ENCODE measurements at regions not wholly inside any gene's neighbourhood (a gene's known extent, or its start where the extent isn't known, plus 50 kb on each side); places are given as distances from the start of the nearest gene placed in this dataset.
"Not testable (repeated sequence)": the region's sequence is repeated elsewhere in the genome, so short reads cannot be mapped to it uniquely, and the experiment has no call there.

DNA sequence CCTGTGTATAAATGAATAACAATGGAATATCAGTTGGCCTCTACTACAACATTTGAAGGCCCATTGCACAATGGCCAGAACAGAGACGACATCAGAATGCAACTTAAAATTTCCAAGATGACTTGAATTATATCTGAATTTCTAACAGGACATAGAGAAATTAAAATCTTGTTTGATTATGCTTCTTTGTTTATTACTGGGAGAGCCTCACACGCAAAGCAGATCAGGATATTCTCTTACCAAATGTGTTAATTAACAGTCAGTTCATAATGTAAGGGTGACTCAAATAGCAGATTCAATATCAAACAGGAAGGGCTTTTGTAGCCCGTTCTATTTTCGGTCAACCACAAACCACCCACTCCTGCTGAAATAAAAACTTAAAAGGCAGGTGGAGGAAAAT is 1930.8 kb downstream of the FOXD4L5 start:
- not testable (repeated sequence) for TF ChIP-seq POLR2A (IDR thresholded peaks at IDR 0.05; ENCODE audit: extremely low read depth, insufficient read length)
- TF ChIP-seq, protein P1, sequence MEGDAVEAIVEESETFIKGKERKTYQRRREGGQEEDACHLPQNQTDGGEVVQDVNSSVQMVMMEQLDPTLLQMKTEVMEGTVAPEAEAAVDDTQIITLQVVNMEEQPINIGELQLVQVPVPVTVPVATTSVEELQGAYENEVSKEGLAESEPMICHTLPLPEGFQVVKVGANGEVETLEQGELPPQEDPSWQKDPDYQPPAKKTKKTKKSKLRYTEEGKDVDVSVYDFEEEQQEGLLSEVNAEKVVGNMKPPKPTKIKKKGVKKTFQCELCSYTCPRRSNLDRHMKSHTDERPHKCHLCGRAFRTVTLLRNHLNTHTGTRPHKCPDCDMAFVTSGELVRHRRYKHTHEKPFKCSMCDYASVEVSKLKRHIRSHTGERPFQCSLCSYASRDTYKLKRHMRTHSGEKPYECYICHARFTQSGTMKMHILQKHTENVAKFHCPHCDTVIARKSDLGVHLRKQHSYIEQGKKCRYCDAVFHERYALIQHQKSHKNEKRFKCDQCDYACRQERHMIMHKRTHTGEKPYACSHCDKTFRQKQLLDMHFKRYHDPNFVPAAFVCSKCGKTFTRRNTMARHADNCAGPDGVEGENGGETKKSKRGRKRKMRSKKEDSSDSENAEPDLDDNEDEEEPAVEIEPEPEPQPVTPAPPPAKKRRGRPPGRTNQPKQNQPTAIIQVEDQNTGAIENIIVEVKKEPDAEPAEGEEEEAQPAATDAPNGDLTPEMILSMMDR (IDR thresholded peaks at IDR 0.05; ENCODE audit: low read depth, low read length), result not testable (repeated sequence)
- TF ChIP-seq, protein P2, sequence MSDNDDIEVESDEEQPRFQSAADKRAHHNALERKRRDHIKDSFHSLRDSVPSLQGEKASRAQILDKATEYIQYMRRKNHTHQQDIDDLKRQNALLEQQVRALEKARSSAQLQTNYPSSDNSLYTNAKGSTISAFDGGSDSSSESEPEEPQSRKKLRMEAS (IDR thresholded peaks at IDR 0.05; ENCODE audit: low read depth, low read length), result not testable (repeated sequence)

Measured in NB4 (cell line).